ENCODE measurements at regions not wholly inside any gene's neighbourhood (a gene's known extent, or its start where the extent isn't known, plus 50 kb on each side); places are given as distances from the start of the nearest gene placed in this dataset.
A peak's percentile ranks its signal among the peaks of the same experiment; 100 is the strongest.

- no peak for DNase-seq
Observed at GRCh38 chr2:8452979-8453903, 228.6 kb upstream of the ID2 start.

GRCh38 chr2:8453904-8454302 lies 228.0 kb upstream of the ID2 start:
- DNase-seq: no peak

DNA sequence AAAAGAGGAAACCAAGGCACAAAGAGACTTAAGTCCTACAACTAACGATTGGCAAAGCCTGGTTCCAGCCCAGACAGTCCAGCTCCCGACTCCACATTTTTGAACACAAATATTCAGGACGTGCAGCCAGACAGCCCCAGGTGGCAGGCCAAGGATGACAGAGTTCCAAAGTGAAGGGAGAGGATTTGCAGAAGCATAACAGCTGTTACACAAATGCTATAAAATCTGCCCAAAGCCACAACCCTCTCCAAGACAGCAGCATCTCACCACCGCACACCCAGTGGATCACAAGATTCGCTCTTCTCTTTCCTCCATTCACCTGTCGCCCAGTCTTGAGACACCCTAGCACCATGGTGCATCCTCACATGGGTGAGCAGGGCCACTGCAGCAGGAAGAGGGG lies 227.1 kb upstream of the ID2 start:
- DNase-seq: no peak

DNA sequence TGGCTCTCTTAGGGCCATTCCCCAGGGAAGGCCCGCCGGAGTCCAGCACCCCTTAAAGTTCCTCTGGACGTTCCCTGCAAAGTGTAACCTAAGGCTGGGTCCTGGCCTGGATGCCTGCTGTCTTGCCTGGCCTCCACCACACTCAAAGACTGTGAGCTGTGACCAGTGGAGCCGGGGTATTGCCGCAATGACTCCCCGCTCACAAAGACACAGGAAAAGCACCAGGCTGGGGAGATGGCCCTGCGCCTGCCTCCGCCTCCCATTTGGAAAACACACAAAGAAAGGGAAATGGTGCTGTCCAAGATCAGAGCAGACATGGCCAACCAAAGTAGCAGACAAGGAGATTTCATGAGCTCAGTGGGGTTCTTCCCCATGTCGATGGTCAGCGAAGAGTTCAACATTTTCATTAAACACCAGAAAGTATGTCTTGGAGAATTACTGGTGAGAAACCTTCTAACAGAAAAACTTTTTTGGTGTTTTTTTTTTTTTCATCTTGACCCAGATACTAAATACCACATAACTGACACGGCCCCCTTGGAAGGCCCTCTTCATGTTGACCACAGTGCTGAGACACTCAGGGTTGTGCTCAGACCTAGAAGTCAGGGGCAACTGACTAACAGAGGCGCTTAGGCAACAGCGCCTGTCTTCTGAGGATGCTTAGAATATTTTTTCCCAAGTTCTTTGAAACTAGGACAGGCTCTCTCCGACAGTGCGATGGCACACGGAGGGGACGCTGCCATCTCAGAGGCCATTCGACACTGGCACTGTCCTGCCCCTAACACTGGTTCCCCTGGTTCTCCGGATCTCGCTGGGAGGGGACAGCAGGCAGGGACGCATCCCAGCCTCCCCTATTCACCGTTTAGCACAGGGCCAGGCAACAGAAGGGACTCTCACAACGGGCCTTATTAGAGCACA lies 226.4 kb upstream of the ID2 start:
- no peak for DNase-seq

- DNase-seq: peak; percentile 55 to 63
Observed at GRCh38 chr2:8456151-8457091, 225.4 kb upstream of the ID2 start.

DNA sequence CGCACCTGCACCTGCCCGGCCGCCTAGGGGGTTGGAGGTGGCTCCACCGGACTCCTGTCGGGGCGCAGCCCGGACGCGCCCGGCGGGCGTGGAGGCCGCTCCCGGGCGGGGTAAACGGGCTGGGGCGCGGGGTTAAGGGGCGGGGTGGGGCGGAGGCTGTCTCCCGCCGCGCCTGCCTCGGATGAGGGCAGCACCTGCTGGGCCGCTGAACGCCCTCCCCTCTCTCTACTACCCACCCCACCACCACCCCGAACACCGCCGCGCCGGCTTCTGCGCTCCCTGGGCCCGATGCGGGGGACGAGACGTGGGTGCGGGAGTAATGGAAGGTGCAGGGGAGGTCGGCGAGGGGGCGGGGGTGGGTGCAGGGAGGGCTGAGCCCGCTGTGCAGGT lies 224.8 kb upstream of the ID2 start:
- DNase-seq: no peak

- no peak for DNase-seq
Observed at GRCh38 chr2:8457699-8458502, 224.0 kb upstream of the ID2 start.

DNA sequence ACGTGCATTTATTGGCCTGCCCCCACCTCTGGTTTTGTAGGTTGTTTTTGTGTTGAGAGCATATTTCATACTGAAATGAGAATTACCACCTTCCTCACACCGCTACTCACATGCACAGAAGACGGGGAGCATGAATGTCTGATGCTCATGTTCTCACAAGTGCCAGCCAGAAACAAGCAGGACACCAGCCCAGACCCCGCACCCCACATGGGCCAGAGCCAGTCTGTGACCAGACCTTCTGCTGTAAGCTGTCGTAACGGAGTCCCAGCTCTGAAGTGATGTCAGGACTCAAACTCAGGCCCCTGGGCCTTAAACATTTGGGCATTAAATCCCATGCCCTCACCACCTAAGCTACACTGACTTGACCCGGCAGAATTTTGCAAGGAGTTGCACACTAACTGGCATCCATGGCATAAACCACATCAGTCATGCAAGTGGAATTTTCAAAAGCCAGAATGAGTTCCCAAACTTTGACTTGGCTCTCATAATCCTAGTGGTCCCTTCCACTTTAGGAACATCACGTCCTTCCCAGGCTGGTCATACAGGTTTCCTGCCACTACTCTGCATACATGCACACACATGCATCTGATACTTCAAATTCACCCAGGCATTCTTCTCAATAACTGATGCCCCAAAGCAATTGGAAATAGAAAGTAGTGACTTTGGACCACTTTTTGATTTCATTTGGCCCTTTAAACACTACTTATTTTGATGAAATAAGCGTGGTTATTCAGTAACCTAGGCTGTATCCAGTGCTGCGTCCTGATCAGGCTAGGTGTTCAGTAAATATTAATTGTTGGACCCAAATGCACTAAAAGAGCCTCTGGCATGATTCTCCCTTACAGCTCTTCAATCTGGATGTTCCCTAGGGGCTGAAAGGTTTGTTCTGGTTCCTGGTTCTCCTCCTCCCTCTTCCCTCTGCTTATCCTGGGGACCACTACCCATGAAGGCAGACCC lies 223.1 kb upstream of the ID2 start:
- no peak for DNase-seq

DNA sequence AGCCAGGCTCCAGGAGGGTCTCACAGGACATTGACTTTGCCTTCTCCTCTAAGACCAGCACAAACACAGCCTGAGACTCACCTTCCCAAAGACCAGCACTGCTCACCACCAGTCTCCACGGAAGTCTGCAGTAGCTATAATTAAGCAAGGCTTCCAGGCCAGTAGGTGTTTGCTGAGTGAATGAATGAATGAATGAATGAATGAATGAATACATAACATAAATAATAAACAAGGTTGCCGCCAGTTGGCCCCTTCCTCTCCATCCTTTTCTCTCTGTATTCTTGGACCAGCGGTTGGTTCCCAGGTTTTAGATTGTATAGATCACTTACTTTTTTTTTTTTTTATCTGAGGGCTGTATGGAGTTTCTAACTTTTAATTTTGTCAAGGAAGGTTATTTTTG lies 222.4 kb upstream of the ID2 start:
- DNase-seq: no peak

DNA sequence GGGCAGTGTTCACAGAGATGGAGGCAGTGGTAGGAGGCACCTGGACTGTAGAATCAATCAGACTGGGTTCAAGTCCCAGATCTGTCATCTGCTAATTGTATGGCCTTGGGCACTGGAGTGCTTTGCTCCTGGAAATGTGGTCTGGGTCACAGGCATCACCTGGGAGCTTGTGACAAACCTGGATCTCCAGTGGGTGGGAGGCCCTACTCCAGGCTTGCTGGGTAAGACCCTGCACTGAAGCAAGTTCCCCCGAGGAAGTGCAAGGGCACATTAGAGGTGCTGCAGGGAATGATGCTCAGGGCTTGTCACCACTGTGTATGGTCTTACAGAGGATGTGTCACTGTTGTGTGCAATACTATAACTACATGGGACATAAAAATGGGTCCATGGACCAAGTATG lies 220.5 kb upstream of the ID2 start:
- no peak for DNase-seq

DNA sequence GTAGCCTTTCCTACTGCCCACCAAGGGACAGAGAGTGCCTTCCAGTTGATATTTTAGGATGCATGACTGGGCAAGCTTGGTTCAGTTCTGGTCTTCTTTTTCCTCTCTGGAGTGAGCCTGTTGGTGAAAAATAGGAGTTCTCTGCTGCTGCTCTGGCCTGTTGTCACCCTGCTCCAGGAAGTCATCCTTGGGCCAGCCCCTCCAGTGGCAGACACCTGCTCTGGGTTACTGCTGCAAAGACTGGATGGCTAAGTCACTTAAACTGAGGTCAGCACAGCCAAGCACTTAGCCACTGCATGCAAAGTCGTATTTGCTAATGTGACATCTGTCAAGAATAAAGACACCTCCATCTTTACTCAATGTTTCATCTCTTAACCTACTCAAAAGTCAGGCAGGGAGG lies 219.6 kb upstream of the ID2 start:
- DNase-seq: no peak

DNA sequence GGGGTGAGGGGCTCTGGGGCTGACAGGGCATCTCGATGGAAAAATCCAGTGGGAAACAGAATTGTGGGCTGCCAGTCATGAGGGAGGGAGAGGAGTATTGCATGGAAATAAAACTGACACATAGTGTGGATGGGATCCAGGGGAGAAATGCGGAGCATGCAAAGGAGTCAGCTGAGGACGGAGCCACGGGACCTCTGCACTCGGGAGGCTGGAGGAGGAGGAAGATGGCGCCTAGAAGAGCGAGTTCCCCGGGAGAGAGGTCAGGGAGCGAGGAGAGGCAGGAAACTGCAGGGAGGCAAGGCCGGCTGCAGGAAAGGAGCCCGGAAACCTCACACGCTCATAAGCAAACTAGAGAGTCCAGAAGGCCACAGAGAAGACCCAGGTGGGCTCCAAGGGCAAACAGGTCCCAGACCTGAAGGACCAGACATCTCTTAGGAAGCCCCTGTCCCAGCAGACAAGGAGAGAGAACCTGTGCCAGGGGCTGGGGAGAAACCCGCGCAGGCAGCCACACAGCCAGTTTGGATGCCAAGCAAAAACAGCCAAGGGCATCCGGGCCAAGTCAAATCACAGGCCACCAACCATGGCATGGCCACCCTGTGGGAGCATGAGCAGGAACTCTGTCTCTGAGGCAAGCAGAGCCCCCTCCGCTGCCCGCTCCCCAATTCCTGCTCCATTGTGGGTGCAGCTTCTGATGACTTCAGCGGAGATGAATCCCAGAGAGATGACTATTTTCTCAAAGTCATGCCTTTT lies 218.8 kb upstream of the ID2 start:
- DNase-seq: no peak

DNA sequence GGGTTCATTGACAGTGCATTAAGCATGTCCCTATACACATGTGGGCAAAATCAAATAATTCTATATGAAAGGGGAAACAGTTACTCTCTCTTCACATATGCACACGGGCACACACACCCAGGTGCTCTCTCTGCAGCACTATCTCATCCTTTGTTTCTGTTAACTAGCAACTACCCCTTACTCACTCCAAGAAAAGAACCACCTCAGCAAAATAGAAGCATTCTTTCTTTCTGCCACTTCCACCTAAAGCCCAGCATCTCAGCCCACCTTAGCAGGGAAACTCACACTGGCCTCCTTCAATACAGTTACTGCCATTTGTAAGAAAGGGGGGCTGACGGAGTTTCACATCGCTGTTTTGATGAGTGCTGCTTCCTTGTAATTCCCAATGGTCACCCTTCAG lies 216.3 kb upstream of the ID2 start:
- no peak for DNase-seq

- no peak for DNase-seq
Observed at GRCh38 chr2:8469709-8470493, 212.0 kb upstream of the ID2 start.

DNA sequence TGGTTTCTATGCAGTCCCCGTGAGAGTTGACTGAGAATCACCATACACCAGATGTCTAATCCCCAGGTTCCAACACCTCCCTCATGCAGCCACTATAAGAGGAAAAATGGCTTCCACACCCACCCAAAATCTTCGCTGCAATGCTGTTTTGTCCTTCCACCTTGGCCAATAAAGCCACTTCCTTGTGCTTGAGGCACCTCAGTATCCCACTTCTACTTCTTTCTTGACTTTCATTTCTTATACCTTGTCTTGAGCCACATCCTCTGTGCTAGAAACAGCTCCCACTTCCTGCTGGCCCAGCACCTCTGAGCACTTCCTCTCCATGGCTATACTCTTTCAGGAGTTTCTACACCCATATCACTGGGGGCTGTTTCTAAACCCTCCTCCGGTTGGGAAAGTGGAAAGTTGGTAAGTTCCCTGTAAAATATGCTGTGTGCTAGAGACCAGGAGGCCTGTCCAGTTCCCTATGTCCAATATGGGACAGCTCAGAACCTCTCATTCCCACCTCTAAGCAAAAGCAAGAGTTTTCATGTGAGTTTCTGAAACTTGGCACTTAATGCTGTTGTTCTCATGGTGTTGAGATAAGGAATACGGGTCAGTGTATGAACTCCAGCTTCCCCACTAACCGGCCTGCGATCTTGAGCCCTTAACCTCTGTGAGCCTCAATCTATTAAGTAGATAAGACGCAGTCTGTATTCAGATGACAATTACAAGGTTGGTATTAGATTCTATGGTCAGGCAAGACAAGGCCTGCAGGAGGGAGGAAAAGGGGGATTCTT lies 209.1 kb upstream of the ID2 start:
- DNase-seq: no peak

- peak in 1 of 2 experiments; percentile 64 for DNase-seq
Observed at GRCh38 chr2:8475349-8476031, 206.4 kb upstream of the ID2 start.

Measured in activated CD4-positive, alpha-beta T cell treated with anti-CD3 and anti-CD28 coated beads, Interleukin-2, amount 50 U/mL, for 48 hours (primary cell).